GM06990 (cell line): ENCODE measurements at regions not wholly inside any gene's neighbourhood (a gene's known extent, or its start where the extent isn't known, plus 50 kb on each side); places are given as distances from the start of the nearest gene placed in this dataset.

ENCODE experiments used
- DNase-seq: peaks from one replicate; pipeline ENCODE4 v3.0.0-alpha.2; 2011; ENCODE audit not compliant: insufficient read length; ENCODE audit errors: extremely low read depth
- H3K27me3 ChIP-seq: replicated peaks from 2 replicates; pipeline ENCODE4 v1.6.0; 2011; ENCODE audit warnings: low read length; ENCODE audit not compliant: control insufficient read depth, insufficient read depth
- H3K36me3 ChIP-seq: 2 replicates; pipeline ENCODE4 v1.5.1; 2011; ENCODE audit warnings: low read length; ENCODE audit not compliant: control insufficient read depth, insufficient read depth
- H3K4me3 ChIP-seq: replicated peaks from 2 replicates; pipeline ENCODE4 v1.5.1; 2011; ENCODE audit warnings: low read depth, mild to moderate bottlenecking, control low read depth, low read length
- TF ChIP-seq, protein P1 (sequence below): IDR thresholded peaks from 2 replicates; pipeline ENCODE4 v1.5.1; 2011; ENCODE audit warnings: low read length, control low read depth, mild to moderate bottlenecking, inconsistent platforms; ENCODE audit not compliant: insufficient read depth, poor library complexity, severe bottlenecking

- Histone ChIP-seq H3K36me3 (no peaks in the 10 kb centered on the region), H3K27me3 (no peaks in the 10 kb centered on the region), H3K4me3 (no peak overlapping the region)
- no peak for DNase-seq
- TF ChIP-seq, protein P1, sequence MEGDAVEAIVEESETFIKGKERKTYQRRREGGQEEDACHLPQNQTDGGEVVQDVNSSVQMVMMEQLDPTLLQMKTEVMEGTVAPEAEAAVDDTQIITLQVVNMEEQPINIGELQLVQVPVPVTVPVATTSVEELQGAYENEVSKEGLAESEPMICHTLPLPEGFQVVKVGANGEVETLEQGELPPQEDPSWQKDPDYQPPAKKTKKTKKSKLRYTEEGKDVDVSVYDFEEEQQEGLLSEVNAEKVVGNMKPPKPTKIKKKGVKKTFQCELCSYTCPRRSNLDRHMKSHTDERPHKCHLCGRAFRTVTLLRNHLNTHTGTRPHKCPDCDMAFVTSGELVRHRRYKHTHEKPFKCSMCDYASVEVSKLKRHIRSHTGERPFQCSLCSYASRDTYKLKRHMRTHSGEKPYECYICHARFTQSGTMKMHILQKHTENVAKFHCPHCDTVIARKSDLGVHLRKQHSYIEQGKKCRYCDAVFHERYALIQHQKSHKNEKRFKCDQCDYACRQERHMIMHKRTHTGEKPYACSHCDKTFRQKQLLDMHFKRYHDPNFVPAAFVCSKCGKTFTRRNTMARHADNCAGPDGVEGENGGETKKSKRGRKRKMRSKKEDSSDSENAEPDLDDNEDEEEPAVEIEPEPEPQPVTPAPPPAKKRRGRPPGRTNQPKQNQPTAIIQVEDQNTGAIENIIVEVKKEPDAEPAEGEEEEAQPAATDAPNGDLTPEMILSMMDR: no peak
These were observed 279.3 kb downstream of the MZT1 start for GRCh38 chr13:72448082-72448481.

- no peak overlapping the region for H3K4me3 ChIP-seq
- no peak for DNase-seq
- H3K36me3 ChIP-seq: no peaks in the 10 kb centered on the region
- H3K27me3 ChIP-seq: no peaks in the 10 kb centered on the region
- TF ChIP-seq, protein P1: no peak
These were observed 282.4 kb downstream of the MZT1 start for GRCh38 chr13:72444999-72445398.

- TF ChIP-seq, protein P1: no peak
- no peak overlapping the region for H3K4me3 ChIP-seq
- DNase-seq: no peak
- no peaks in the 10 kb centered on the region for H3K36me3 ChIP-seq
- no peaks in the 10 kb centered on the region for H3K27me3 ChIP-seq
These were observed 290.0 kb downstream of the MZT1 start for GRCh38 chr13:72437458-72437857.

GRCh38 chr13:72435251-72435650 lies 292.2 kb downstream of the MZT1 start:
- no peaks in the 10 kb centered on the region for H3K36me3 ChIP-seq
- TF ChIP-seq, protein P1: no peak
- H3K4me3 ChIP-seq: no peak overlapping the region
- no peak for DNase-seq
- H3K27me3 ChIP-seq: no peaks in the 10 kb centered on the region

DNA sequence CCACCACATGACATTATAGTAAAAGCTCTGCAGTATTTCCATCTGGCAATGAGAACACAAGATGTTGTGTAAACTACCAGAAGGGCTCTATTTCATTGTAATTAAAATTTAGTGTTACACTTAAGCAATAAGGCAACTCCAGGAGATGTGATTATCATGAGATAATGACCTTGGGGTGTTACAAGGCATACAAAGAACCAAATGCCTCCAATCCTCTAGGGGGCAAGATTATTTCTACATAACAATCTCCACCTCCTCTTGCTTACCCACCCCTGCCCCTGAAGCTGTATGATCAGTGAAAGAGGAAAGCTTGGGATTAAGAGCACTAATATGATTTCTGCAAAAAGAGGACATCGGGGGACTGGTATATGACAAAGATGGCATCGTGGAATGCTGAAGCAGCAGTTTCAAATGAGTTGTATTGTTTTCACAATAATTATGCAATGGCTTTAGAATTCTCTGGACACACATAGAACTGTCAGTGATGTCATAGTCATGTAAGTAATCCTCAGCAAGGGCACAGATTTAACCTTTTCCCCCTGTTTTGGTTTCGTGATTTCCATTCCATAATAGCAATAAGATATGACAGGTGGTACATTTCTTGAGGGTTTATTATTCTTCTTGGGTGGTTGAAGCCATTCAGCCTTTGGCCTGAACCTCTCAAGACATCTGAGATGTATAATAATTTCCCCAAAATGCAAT lies 295.3 kb downstream of the MZT1 start:
- Histone ChIP-seq H3K4me3 (no peak overlapping the region), H3K27me3 (no peaks in the 10 kb centered on the region), H3K36me3 (no peaks in the 10 kb centered on the region)
- no peak for DNase-seq
- TF ChIP-seq, protein P1: no peak

GRCh38 chr13:72430923-72431322 lies 296.5 kb downstream of the MZT1 start:
- Histone ChIP-seq H3K36me3 (no peaks in the 10 kb centered on the region), H3K27me3 (no peaks in the 10 kb centered on the region), H3K4me3 (no peak overlapping the region)
- no peak for DNase-seq
- TF ChIP-seq, protein P1: no peak
